NCI-H1092 (cell line): ENCODE measurements at regions not wholly inside any gene's neighbourhood (a gene's known extent, or its start where the extent isn't known, plus 50 kb on each side); places are given as distances from the start of the nearest gene placed in this dataset.

Experiments used
- DNase-seq: peaks from one replicate; lab custom pipeline; 2025; lab: John Stamatoyannopoulos, UW

GRCh38 chr1:222912730-222913129 is 97.9 kb downstream of the DISP1 start:
- no peak for DNase-seq

GRCh38 chr1:222914861-222915632 is 100.2 kb downstream of the DISP1 start:
- DNase-seq = no peak

- DNase-seq = no peak
These were observed 101.3 kb downstream of the DISP1 start for GRCh38 chr1:222916100-222916499.

GRCh38 chr1:222918801-222919477 is 104.1 kb downstream of the DISP1 start:
- no peak for DNase-seq

- no peak for DNase-seq
These were observed 104.6 kb downstream of the DISP1 start for GRCh38 chr1:222919478-222919865.

- DNase-seq = no peak
These were observed 105.3 kb downstream of the DISP1 start for GRCh38 chr1:222920169-222920568.

GRCh38 chr1:222921945-222922344 is 107.1 kb downstream of the DISP1 start:
- no peak for DNase-seq

GRCh38 chr1:222923506-222923905 is 108.7 kb downstream of the DISP1 start:
- DNase-seq = no peak

- DNase-seq = no peak
These were observed 109.4 kb downstream of the DISP1 start for GRCh38 chr1:222924136-222924706.

- DNase-seq = peak; percentile 56
These were observed 111.7 kb downstream of the DISP1 start for GRCh38 chr1:222926566-222926965.

GRCh38 chr1:222927031-222927430 is 112.2 kb downstream of the DISP1 start:
- DNase-seq = peak; percentile 40

GRCh38 chr1:222928212-222928611 is 113.4 kb downstream of the DISP1 start:
- peak; percentile 36 for DNase-seq

GRCh38 chr1:222930070-222930469 is 115.2 kb downstream of the DISP1 start:
- no peak for DNase-seq

- no peak for DNase-seq
These were observed 116.2 kb downstream of the DISP1 start for GRCh38 chr1:222931023-222931422.

GRCh38 chr1:222933273-222933672 is 118.4 kb downstream of the DISP1 start:
- DNase-seq = no peak

GRCh38 chr1:222935239-222935900 is 120.5 kb downstream of the DISP1 start:
- no peak for DNase-seq

- DNase-seq = no peak
These were observed 121.2 kb downstream of the DISP1 start for GRCh38 chr1:222936042-222936441.

GRCh38 chr1:222938986-222939385 is 124.1 kb downstream of the DISP1 start:
- no peak for DNase-seq

- DNase-seq = no peak
These were observed 125.3 kb downstream of the DISP1 start for GRCh38 chr1:222940095-222940494.

GRCh38 chr1:222940906-222941305 is 126.1 kb downstream of the DISP1 start:
- DNase-seq = no peak

GRCh38 chr1:222941425-222941824 is 126.6 kb downstream of the DISP1 start:
- DNase-seq = no peak

GRCh38 chr1:222946436-222946835 is 131.6 kb downstream of the DISP1 start:
- DNase-seq = no peak

GRCh38 chr1:222948079-222948478 is 133.2 kb downstream of the DISP1 start:
- no peak for DNase-seq
